DND-41 (cell line): ENCODE measurements at regions not wholly inside any gene's neighbourhood (a gene's known extent, or its start where the extent isn't known, plus 50 kb on each side); places are given as distances from the start of the nearest gene placed in this dataset.

Source experiments
- EZH2 ChIP-seq: IDR thresholded peaks from 3 replicates; pipeline ENCODE4 v1.6.1; 2012; ENCODE audit warnings: borderline replicate concordance, low read depth, mild to moderate bottlenecking, moderate library complexity, low read length, inconsistent platforms; ENCODE audit not compliant: severe bottlenecking
- TF ChIP-seq, protein P1 (sequence below): IDR thresholded peaks from 2 replicates; pipeline ENCODE4 v1.5.1; 2012; ENCODE audit warnings: borderline replicate concordance, low read length, moderate library complexity, mild to moderate bottlenecking; ENCODE audit not compliant: poor library complexity, severe bottlenecking; ENCODE audit errors: extremely low read depth

DNA sequence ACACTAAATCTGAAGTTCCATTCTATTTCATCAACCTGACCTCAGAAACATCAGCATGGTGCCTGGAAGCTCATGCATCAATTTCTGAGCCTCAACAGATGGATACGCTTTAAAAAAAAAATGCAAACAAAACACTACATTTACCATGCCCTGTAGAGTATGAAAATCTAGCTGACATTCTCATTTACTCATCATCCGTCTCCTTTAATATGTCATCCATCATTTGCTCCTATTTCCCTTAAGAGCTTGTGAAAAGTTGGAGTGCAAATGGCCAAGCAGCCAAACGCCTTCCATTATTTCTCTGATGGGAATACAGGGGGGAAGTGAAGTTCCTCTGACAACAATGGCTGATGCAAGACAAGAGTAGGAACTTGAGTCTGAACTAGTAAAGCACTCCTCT is 295.0 kb downstream of the TGFB2 start:
- TF ChIP-seq, protein P1, sequence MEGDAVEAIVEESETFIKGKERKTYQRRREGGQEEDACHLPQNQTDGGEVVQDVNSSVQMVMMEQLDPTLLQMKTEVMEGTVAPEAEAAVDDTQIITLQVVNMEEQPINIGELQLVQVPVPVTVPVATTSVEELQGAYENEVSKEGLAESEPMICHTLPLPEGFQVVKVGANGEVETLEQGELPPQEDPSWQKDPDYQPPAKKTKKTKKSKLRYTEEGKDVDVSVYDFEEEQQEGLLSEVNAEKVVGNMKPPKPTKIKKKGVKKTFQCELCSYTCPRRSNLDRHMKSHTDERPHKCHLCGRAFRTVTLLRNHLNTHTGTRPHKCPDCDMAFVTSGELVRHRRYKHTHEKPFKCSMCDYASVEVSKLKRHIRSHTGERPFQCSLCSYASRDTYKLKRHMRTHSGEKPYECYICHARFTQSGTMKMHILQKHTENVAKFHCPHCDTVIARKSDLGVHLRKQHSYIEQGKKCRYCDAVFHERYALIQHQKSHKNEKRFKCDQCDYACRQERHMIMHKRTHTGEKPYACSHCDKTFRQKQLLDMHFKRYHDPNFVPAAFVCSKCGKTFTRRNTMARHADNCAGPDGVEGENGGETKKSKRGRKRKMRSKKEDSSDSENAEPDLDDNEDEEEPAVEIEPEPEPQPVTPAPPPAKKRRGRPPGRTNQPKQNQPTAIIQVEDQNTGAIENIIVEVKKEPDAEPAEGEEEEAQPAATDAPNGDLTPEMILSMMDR = no peak
- TF ChIP-seq EZH2 = no peak
